HG02763 (cell line): ENCODE measurements at regions not wholly inside any gene's neighbourhood (a gene's known extent, or its start where the extent isn't known, plus 50 kb on each side); places are given as distances from the start of the nearest gene placed in this dataset.

Experiments
- ATAC-seq: cut with Tn5 transposase; IDR thresholded peaks from one replicate; pipeline ENCODE4 v1.9.1; 2021; ENCODE audit warnings: mild to moderate bottlenecking, moderate library complexity; ENCODE audit not compliant: unreplicated experiment

DNA sequence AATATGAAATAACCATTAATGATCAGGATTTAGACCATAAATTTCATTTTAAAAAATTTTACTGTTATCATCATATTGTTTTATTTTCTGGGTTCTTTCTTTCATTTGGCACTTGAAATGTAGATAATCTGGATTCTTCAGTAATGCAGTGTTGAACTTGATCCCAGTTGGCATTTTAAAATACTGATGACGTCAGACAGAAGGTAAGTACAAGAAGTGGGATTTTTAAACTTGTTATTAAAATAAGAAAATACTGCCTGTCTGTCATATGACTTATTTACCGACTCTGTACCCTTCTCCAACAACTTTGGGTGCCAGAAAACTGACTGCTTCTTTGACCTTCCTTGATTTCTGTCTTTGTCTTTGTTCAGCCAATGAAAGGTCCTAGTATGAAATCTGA lies 415.1 kb upstream of the NEGR1 start:
- ATAC-seq = no peak

DNA sequence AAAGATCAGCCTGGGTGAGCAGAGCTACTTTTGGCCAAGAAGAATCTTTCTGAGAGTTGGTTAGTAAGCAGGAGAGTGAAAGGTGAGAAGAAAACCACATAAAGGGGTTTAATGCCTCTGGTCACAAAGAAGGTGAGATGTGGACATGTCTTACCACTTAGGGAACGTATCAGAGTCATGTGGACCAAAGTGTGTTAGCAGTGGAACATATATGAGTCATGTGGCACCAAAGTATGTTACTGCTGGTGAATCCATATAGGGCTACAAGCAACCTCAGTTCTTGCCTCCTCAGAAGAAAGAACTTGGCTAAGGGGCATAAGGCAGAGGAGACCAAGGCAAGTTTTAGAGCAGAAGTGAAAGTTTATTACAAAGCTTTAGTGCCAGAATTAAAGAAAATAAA lies 411.6 kb upstream of the NEGR1 start:
- no peak for ATAC-seq

DNA sequence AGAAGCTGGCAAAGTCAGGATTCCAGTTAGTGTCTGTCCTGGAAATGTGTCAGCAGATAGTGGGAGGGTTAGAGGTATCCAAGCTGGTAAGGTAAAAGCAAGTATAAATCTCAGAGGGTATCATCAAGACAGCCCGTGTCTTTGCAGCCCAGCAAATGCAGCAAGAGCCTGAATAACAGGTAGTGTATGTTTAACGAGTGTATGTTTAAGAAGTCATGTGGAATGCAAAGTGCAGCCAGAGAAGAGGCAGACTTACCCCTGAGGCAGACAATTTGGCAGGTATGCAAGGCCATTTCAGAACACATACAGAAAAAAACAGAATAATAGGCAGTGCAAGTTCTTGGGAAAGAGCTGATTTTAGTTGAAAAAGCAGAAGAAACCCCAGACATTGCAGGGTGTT lies 411.0 kb upstream of the NEGR1 start:
- no peak for ATAC-seq

DNA sequence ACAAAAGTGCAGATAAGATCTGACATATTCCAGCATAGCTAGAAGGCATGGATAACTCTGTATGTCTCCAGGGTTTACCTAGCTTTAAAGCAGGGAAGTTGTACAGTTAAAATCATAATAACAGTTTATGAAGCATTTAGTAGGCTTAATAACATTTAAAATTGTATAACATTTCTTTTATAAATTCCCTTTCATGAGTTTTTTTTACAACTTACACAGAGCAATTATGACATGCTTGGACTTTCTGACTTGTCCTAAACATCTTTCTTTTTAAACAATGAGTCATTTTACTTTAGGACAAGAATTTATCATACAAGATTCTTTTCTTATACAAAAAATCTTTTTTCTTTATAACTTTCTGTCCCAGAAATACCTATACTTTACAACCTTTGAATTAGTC lies 408.5 kb upstream of the NEGR1 start:
- ATAC-seq = no peak

DNA sequence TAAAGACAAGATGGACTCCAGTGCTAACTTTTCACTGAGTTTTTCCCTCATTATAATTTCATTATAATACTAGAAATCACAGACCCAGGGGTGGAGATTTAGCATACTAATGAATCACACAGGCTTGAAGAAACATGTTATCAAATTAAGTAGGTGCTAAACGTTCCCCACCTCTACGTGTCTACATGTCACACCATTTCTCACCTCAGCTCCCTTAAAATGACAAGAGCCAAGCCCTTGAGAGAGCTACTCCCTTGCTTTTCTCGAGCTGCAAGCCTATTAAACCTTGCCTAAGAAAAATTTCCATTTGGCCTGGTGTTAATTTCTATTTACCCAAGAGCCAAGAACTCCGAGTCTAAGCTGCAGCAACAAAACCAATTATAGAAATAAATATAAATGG lies 396.3 kb upstream of the NEGR1 start:
- no peak for ATAC-seq

DNA sequence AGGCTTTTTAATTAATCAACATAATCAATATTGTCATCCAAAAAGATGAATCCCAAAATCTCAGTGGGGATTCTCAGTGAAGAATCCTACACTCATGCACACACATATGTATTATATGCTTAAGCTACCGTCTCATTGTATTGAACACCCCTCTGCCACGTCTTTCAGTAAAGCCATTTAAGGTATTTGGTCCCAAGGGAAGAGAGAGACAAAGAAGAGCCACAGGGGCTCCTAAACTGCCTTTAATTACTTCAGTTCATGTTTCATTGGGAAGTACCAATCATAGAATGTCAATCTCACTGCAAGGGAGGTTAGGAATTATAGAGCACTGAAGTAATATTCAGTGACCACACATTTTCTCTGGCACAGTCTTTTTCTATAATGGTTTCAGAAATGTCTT lies 388.6 kb upstream of the NEGR1 start:
- ATAC-seq = no peak

DNA sequence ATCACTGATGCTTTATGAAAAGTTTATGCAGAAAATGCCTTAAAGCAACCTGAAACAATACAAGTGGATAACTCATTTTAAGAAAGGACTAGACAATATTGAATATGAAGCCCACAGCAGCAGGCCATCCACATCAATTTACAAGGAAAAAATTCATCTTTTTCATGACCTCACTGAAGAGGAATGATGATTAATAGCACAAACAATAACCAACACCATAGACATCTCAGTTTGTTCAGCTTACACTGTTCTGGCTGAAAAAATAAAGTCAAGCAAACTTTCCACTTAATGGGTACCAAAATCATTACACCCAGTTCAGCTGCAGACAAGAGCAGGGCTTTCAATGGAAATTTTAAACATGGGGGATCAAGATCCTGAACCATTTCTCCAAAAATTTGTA lies 380.6 kb upstream of the NEGR1 start:
- no peak for ATAC-seq

DNA sequence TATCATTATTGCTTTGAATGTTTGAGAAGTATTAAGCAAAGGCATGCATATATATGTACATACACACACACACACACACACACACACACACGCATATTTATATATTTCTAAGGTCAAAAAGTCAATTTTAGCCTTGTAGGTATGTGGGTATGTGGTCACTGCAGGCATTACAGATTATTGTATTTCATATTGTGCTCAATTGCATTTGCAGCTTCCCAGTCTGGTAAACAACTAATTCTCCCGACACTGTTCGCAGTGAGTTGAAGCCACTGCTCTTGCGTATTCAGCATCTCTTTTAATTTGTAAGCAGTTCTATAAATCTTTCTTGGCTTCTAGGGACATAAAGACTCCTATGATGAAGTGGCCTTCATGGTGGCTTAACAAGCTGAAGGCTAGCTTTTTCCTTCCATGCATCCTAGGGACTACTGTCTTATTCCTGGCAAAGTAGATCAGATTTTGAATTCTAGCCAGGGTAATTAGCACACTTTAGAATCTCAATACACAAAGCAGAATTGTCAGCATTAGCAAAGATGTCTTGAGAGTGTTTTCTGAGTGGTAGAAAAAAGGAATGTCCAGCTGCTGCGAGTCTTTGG lies 368.6 kb upstream of the NEGR1 start:
- ATAC-seq = no peak

DNA sequence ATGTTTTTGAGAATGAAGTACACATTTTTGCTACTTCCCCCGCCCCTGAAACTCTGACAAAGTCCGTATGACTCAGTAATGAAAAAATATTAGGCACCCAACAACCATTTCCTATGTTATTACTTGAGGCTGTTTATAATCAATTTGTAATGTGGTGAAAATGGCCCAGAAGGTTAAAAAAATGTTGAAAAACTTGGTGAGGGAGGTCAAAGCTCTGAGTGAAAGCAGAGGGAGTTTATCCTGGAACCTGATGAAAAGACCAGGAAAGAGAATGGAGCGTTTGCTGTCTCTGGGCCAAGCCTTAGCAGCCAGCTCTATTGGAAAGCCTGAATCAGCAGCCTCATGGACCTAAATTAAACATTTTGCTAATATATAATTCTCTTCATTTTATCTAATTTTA lies 367.7 kb upstream of the NEGR1 start:
- no peak for ATAC-seq

DNA sequence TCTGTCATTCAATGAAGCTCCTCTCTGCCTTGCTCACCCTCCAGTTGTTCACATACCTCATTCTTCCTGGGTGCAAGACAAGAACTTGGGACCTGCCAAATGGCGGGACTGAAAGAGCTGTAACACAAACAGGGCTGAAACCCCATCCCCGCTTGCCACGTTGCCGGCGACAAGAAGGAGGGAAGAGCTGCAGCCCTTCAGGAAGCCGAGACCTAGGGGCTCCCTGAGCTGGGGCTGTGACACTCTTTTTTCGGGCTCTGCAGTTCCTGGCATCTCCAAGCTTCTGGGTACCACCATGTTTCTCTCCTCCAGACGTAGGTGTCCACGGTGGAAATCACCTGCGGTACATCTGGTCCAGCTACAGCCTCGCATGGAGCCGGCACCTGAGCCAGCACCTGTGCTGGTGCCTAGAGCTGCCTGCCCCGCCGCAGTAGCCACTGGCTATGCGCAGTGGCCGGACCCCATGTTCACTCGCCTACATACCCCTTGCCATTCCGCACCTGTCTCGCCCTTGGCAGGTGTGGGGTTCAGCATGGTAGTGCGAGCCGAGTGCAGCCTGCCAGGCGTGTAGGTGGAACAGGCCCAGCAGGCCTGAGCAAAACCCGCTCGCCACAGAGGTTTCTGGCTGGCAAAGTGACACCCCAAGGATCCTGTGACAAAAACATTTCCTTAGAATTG lies 367.0 kb upstream of the NEGR1 start:
- ATAC-seq = no peak

DNA sequence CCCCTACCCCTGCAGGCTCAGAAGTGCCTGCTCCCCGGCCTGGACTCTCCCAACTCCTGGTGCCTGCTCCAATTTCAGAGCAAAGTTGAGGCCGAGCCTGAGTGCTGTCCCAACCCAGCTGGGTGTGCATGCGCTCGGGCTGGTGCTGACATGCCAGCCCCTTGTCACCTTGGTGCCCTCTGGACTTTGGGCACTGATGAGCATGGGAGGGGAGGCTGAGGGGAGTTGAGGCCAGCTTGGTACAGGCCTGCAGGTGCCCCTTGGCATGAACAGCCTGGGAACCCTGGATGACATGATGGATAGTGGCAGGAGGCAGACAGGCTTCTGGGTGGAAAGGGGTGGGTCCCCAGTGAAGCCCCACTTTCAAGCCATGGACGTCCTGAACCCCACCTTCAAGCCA lies 366.1 kb upstream of the NEGR1 start:
- ATAC-seq = no peak

DNA sequence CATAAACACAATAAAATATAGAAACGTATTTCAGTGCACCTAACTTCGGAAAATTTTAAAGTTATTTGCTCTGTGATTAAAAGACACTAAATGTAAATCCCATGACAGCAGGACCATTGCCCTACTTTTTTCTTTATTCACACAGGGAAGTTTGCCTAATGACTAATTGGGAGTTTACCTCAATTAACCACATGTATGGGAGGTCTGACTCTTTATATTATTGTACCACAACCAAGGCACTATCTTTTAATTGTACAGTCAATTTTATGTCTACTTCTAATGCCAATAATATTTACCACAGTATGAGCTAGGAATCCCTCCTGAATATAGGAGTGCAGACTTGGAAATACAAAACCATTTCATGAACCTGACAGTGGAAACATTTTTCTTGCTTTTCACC lies 360.8 kb upstream of the NEGR1 start:
- ATAC-seq = no peak

DNA sequence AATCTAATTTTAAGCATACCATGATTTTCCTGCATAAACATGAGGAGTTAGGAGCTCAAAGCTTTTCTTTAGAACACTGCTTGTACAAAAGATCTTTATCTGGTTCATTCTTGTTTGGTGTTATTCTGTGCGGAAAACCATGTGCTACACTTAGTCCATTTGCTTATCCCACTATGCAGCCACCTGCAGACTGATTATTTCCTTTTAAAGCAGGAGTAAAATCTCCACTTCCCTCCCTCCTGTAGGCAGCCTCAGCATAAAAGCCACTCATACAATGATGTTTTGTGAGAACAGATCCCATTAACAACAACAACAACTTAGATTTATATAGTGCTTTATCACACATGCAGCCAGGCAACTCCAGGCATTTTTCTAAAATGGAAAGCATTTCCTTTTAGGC lies 355.3 kb upstream of the NEGR1 start:
- no peak for ATAC-seq

DNA sequence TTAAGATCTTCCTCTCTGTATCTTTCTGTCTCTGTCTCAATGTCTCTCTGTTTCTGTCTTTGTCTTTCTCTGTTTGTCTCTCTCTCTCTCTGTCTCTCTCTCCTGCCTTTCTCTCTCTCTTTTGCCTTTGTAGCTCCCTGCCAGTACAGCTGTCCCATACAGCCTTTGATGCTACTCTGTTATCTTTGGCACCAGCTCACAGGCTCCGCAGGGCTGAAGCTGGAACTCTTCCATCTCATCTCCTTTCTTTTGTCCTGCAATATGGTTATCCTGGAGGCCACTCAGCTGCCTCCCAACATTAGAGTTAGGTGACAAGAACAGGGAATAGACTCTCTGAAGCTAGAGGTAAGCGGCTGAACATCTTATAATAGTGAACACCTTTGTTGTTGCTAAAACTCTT lies 354.3 kb upstream of the NEGR1 start:
- ATAC-seq = no peak

DNA sequence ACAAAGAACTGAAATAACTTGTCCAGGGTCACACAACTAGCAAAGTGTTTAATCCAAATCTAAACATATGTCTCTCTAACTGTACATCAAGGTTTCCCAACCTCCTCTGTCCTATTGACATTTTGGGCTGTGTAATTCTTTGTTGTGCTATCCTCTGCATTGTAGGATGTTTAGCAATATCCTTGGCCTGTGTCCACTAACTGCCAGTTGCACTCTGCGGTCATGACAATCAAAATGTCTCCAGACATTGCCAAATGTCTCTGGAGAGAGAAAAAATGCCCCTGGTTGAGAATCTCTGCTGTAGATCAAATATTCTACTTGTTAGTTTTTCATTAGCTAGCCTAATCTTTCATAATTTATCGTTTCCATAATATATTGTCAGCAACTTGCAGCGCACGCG lies 353.4 kb upstream of the NEGR1 start:
- no peak for ATAC-seq

DNA sequence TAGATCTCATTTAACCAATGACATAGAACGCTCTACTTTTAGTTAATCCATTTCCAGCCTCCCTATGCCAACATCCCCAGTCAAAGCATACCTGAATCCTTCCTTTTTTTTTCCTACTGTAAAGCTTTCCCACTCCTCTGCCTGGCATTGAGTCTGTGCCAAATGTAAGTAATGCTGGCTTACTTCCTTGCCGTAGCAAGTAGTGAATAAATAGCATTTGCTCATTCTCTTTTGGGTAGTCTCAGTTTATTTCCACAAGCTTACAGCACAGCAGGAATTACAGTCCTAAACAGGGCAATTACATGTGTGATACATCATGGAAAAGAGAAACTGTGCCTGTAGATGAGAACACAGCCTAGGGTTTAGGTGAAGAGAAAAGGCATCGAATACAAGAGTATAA lies 352.6 kb upstream of the NEGR1 start:
- no peak for ATAC-seq

DNA sequence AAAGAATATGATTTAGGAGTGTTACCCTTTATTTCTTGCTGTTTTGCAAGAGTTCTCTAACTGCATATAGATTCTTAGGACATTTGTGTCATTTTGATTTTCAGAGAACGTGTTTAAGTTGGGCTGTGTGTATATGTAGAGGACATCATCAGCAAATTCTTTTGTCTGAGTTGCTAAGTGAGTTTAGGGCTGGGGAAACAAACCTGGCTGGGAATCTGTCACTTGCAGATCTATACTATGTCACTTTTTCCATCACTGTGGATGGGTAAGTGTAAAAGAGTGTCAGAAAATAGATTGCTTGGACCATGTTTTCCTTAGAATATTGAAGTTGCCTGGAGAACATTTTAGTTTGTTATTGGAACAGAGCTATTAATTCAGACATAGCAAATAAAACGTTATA lies 349.1 kb upstream of the NEGR1 start:
- no peak for ATAC-seq

DNA sequence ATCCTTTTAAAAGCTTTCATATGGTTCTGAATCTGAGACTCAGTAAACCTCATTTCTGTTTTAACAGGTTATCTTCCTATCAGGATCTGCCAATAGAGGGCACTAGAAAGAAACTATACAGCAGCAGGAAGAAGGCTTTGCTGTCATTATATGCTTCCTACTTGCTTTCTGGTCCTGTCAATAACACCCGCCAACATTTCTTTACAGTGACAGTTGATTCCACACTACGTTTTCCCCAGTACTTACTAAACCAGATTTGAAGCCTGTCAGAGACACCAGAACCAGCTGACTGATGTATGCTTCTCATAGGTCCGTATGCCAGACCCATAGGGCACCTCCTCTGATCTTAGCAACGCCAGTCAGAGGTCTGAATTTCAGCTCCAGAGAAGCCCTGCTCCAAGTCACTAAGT lies 341.0 kb upstream of the NEGR1 start:
- ATAC-seq = peak; percentile 81

DNA sequence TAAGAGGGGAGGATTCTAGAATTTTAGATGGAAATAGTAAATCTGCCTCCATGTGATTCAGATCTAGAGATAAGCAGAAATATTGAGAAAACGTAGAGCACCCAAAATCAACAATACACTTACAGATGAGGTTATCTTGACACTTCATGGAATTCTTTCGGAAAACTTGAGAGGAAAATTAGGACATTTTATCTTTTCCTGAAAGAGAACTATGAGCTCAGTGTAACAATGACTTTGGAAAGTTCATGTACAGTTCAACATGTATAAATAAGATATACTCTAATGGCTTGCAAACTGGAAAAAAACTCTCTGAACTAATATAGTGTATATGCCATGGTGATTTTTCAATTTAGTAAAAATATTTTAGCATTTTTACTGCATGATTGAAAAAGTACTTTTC lies 338.1 kb upstream of the NEGR1 start:
- ATAC-seq = no peak

DNA sequence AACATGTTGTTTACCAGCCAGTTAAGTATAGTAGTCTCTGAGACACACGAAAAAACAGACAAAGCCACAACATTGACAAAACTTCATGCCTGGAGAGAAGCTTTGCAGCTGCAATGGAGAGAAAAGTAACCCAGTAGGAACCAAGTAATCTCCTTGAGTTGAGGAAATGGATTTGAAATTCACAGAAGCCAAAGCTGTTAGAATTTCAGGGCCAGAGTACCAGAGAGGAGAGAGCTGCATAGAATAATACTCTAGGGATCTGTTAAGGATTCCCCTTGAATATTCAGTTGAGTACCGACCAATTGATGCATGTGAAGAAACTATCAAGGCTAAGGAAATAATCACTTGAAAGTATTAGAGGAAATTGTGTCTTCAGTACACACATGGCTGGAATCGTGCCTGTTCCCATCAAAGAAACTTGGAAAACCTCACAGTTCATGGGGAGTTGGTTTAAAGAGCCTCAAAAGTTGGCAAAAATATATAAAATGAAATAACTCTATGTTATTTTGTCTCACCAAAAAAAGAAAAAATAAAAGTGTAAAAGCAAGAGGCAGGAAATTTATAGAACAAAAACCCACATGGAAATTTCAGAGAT lies 324.0 kb upstream of the NEGR1 start:
- no peak for ATAC-seq

DNA sequence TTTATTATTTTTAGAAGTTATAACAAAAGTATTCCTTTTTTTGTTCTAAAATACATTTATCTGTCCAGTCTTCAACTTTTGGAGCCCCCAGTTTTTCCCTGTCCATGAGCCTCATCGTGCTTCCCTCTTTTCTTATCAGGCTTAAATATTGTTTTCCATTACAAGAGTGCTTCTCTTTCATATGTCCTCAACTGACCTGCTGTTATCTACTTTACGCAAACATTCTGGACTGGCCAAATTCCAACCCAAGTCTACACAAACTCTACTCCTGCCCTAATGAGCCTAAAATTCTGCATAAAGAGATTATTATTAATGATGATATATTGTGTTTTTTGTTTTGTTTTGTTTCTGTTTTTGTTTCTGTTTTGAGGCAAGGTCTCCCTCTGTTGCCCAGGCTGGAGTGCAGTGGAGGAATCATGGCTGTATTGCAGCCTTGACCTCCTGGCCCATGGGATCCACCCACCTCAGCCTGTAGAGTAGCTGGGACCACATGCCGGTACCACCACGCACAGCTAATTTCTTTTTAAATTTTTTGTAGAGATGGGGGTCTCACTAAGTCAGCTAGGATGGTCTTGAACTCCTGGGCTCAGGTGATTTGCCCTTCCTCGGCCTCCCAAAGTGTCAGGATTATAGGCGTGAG lies 318.8 kb upstream of the NEGR1 start:
- no peak for ATAC-seq

DNA sequence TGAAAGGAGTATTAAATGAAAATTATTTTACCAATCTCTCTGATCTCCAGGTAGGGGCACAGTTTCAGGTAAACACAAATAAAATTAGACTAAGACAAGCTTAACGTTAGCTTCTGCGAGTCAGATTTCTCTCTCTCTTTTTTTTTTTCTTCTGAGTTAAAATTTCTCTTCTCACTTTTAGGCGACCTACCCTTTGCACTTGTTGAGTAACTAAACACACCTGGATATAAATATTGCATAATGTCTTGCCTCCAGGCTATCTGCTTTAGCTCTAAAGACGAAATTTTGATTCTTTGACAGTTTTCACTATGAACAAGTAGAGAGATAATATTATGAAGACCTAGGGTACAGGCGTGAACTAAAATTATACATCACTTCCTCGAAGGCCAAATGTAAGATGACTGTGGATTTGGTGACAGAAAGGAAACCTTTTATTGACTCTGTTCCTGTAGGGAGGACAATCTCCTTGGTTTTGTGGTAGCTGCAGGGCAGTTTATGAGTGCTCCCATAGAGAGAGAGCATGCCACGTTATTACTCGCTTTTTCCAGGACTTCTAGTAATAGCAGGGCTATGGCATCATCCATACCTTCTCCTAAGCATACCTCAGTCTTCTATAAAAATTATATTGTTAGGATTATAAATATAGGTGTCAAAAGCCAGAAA lies 303.8 kb upstream of the NEGR1 start:
- no peak for ATAC-seq
